ENCODE measurements at regions not wholly inside any gene's neighbourhood (a gene's known extent, or its start where the extent isn't known, plus 50 kb on each side); places are given as distances from the start of the nearest gene placed in this dataset.
"Not testable (repeated sequence)": the region's sequence is repeated elsewhere in the genome, so short reads cannot be mapped to it uniquely, and the experiment has no call there.

GRCh38 chr3:80767604-80768003 is 993.8 kb downstream of the GBE1 start:
- DNase-seq (ENCODE audit: insufficient read length, low spot score) = no peak
- TF ChIP-seq POLR2A (IDR thresholded peaks at IDR 0.05; ENCODE audit: low read depth, low read length) = no peak
- FAIRE-seq = no peak

- no peak for TF ChIP-seq POLR2A (IDR thresholded peaks at IDR 0.05; ENCODE audit: low read depth, low read length)
- FAIRE-seq (no peak), DNase-seq (ENCODE audit: insufficient read length, low spot score) (no peak)
Measured at GRCh38 chr3:80754969-80755368, 987.2 kb upstream of the ROBO1 start.

- no peak for DNase-seq (ENCODE audit: insufficient read length, low spot score)
- TF ChIP-seq POLR2A (IDR thresholded peaks at IDR 0.05; ENCODE audit: low read depth, low read length) = no peak
- no peak for FAIRE-seq
Measured at GRCh38 chr3:80753021-80753420, 985.2 kb upstream of the ROBO1 start.

DNA sequence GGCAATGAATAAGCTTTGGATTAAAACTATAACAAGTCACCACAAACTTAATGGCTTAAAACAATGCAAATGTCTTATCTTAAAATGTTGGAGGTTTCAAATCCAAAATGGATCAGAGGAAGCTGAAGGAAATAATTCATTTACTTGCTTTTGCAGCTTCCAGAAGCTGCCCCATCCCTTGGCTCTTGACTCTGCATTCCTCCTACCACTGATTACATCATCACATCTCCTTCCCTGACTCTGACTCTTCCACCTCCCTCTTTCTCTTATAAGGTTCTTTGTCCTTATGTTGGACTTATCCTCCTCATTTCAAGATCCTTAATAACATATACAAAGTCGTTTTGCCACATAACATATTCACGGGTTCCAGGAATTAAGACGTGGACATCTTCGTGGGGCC is 982.8 kb upstream of the ROBO1 start:
- FAIRE-seq (no peak), DNase-seq (ENCODE audit: insufficient read length, low spot score) (no peak)
- TF ChIP-seq POLR2A (IDR thresholded peaks at IDR 0.05; ENCODE audit: low read depth, low read length) = no peak

DNA sequence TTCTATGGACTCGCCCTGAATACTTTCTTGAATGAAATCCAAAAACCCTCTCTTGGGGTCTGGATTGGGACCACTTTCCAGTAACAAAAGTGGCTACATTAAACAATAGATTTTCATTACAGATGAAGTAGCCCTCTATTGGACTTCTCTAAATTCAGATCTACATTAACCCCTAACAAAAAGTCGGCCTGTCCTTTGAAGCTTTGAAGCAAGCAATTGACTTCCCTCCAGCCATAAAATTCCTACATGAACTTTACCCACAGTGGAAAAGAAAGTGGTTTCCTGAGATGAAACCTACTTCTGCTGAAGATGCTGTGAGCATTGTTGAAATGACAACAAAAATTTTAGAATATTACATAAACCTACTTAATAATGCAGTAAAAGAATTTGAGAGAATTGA is 967.1 kb upstream of the ROBO1 start:
- no peak for FAIRE-seq
- no peak for DNase-seq (ENCODE audit: insufficient read length, low spot score)
- TF ChIP-seq POLR2A (IDR thresholded peaks at IDR 0.05; ENCODE audit: low read depth, low read length) = no peak

DNA sequence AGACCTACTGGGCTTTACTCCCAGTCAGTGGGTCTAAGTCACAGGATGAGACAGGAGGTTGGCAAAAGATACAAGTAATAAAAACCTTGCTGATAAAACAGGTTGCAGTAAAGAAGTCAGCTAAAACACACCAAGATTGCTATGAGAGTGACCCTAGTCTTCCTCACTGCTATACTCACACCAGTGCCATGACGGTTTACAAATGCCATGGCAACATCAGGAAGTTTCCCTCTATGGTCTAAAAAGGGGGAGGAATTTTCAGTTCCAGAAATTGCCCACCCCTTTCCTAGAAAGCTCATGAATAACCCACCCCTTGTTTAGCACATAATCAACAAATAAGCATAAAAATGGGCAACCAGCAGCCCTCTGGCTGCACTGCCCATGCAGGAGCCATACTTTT is 966.7 kb upstream of the ROBO1 start:
- FAIRE-seq (no peak), DNase-seq (ENCODE audit: insufficient read length, low spot score) (no peak)
- no peak for TF ChIP-seq POLR2A (IDR thresholded peaks at IDR 0.05; ENCODE audit: low read depth, low read length)

GRCh38 chr3:80733522-80734176 is 965.9 kb upstream of the ROBO1 start:
- no peak for DNase-seq (ENCODE audit: insufficient read length, low spot score)
- no peak for FAIRE-seq
- no peak for TF ChIP-seq POLR2A (IDR thresholded peaks at IDR 0.05; ENCODE audit: low read depth, low read length)

- FAIRE-seq; DNase-seq (ENCODE audit: insufficient read length, low spot score): not testable (repeated sequence)
Measured at GRCh38 chr3:80727561-80727960, 959.8 kb upstream of the ROBO1 start.

DNA sequence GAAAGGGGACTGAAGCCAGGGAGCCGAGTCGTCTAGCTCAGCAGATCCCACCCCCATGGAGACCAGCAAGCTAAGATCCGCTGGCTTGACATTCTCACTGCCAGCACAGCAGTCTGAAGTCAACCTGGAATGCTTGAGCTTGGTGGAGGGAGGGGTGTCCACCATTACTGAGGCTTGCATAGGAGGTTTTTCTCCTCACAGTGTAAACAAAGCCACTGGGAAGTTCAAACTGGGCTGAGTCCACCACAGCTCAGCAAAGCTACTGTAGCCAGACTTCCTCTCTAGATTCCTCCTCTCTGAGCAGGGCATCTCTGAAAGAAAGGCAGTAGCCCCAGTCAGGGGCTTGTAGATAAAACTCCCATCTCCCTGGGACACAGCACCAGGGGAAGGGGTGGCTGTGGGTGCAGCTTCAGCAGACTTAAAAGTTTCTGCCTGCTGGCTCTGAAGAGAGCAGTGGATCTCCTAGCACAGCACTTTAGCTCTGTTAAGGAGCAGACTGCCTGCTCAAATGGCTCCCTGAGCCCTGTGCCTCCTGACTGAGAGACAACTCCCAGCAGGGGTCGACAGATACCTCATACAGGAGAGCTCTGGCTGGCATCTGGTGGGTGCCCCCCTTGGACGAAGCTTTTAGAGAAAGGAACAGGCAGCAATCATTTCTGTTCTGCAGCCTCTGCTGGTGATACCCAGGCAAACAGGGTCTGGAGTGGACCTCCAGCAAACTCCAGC is 942.0 kb upstream of the ROBO1 start:
- DNase-seq (ENCODE audit: insufficient read length, low spot score); FAIRE-seq: not testable (repeated sequence)

DNA sequence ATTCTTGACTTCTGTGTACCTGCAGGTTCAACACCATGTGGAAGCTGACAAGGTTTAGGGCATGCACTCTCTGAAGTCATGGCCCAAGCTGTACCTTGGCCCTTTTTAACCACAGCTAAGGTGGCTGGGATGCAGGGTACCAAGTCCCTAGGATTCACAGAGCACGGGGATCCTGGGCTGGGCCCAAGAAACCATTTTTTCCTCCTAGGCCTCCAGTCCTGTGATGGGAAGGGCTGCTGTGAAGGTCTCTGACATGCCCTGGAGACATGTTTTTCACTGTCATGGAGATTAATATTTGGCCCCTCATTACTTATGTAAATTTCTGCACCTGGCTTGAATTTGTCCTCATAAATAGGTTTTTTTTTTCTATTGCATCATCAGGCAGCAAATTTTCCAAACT is 937.5 kb upstream of the ROBO1 start:
- TF ChIP-seq POLR2A (IDR thresholded peaks at IDR 0.05; ENCODE audit: low read depth, low read length) = no peak
- DNase-seq (ENCODE audit: insufficient read length, low spot score) (no peak), FAIRE-seq (no peak)

DNA sequence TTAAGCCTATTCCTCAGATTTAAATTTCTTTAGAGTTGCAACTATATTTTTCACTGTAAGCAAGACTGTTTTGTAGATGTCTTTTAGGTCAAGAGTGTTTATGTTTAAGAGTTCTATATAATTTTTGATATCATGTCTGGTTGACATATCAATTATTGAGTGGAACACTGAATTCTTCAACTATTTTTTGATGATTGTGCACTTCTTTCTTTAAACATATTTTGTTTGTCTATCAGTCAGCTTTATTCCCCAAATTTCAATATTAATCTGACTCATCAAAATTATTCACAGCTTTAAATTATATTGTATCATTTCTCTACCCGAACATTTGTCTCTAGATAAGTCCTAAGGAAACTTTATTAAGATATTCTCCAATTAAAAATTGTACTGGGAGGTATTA is 933.6 kb upstream of the ROBO1 start:
- no peak for FAIRE-seq
- no peak for TF ChIP-seq POLR2A (IDR thresholded peaks at IDR 0.05; ENCODE audit: low read depth, low read length)
- no peak for DNase-seq (ENCODE audit: insufficient read length, low spot score)

DNA sequence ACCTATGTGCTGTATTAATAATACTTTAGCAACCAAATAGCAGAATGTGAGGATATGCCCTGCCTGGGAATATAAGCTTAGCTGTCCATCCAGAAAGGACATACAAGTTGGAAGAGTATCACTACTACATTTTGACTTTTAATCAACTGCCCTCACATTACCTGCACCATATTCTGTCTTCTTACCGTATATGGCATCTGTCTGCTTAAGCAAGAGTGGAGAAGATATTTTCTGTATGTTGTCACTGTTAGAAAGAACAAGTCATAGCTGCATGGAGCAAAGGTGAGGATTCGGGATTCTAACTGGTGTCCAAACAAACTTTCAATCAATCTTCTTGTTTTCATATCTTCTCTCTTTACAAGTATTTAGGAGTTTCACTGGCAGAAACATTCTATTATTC is 929.5 kb upstream of the ROBO1 start:
- DNase-seq (ENCODE audit: insufficient read length, low spot score) = no peak
- FAIRE-seq = no peak
- no peak for TF ChIP-seq POLR2A (IDR thresholded peaks at IDR 0.05; ENCODE audit: low read depth, low read length)

DNA sequence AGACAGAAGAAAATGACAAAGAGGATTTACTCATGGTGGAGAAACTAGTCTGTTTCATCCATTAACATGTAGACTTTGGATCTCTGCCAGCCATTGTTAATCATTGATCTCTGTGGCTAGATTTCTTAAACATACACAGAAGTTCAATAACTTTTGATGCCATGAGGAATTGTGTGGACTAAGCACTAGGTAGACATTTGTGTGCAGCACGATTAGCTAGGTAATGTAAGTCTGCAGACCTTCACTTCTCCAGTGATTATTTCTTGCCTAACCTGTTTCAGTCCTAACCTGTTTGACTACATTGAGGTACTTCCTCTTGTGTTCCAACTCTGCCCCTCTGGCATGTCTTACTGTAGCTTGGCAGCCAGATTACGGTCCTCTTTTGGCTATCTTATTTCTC is 928.5 kb upstream of the ROBO1 start:
- no peak for TF ChIP-seq POLR2A (IDR thresholded peaks at IDR 0.05; ENCODE audit: low read depth, low read length)
- FAIRE-seq (no peak), DNase-seq (ENCODE audit: insufficient read length, low spot score) (no peak)

DNA sequence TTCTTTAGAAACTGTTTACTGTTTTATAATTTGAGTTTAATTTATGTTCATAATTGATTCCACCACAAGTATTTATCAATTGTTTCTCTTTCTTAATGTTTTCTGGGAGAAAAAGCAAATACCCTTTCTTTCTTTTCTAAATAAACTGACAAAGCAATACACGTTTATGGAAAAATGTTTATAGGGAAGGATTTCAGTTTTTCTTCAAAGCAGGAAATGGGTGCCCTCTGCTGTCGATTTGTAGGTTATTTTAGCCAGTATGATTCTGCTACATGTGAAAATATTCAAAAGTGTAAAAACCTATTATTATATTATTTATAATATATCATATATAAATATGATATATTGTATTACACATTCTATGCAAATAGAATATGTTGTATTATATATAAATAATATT is 921.0 kb upstream of the ROBO1 start:
- DNase-seq (ENCODE audit: insufficient read length, low spot score) (no peak), FAIRE-seq (no peak)
- no peak for TF ChIP-seq POLR2A (IDR thresholded peaks at IDR 0.05; ENCODE audit: low read depth, low read length)

DNA sequence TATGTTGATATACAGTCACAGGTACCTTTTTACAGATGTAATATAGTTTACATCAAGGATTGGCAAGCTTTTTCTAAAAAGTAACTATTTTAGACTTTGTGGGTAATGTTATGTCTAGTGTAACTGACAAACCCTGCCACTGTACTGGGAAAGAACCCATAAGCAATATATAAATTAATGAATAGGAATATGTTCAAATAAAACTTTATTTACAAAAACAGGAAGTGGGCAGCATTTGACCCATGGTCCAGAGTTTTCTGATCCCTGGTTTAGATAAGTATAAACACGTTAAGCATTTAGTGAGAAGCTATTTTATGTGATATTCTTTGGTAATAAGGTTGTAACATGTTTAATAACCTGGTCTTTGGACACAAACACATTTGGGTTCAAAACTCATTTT is 915.2 kb upstream of the ROBO1 start:
- FAIRE-seq (no peak), DNase-seq (ENCODE audit: insufficient read length, low spot score) (no peak)
- TF ChIP-seq POLR2A (IDR thresholded peaks at IDR 0.05; ENCODE audit: low read depth, low read length) = no peak

All from H54 (cell line).